Neuronal stem cell (in vitro differentiated cells): ENCODE measurements at regions not wholly inside any gene's neighbourhood (a gene's known extent, or its start where the extent isn't known, plus 50 kb on each side); places are given as distances from the start of the nearest gene placed in this dataset.

Experiments used
- DNase-seq: peaks from one replicate; pipeline ENCODE4 v3.0.0-alpha.2; 2013; ENCODE audit warnings: low spot score
- H2AFZ ChIP-seq: one replicate; pipeline ENCODE4 v1.6.1; 2013; ENCODE audit warnings: mild to moderate bottlenecking, low read length, inconsistent platforms
- H2AK5ac ChIP-seq: 2 replicates; pipeline ENCODE4 v1.6.1; 2013; ENCODE audit warnings: low read depth, mild to moderate bottlenecking, inconsistent platforms, low read length, moderate library complexity, mixed read lengths
- H2BK120ac ChIP-seq: 2 replicates; pipeline ENCODE4 v1.6.1; 2013; ENCODE audit warnings: low read depth, mild to moderate bottlenecking, inconsistent platforms, low read length, moderate library complexity, mixed read lengths
- H2BK12ac ChIP-seq: one replicate; pipeline ENCODE4 v1.6.1; 2013; ENCODE audit warnings: low read length, inconsistent platforms
- H2BK15ac ChIP-seq: 2 replicates; pipeline ENCODE4 v1.6.1; 2013; ENCODE audit warnings: mild to moderate bottlenecking, low read length, inconsistent platforms, mixed read lengths
- H2BK5ac ChIP-seq: one replicate; pipeline ENCODE4 v1.6.1; 2013; ENCODE audit warnings: inconsistent platforms, mild to moderate bottlenecking, low read length, moderate library complexity
- H3K14ac ChIP-seq: one replicate; pipeline ENCODE4 v1.6.1; 2013; ENCODE audit warnings: low read length, inconsistent platforms
- H3K18ac ChIP-seq: 2 replicates; pipeline ENCODE4 v1.6.1; 2013; ENCODE audit warnings: low read length, inconsistent platforms
- H3K23ac ChIP-seq: 2 replicates; pipeline ENCODE4 v1.6.1; 2013; ENCODE audit warnings: low read depth, mild to moderate bottlenecking, mixed read lengths, low read length, inconsistent platforms; ENCODE audit not compliant: poor library complexity
- H3K27ac ChIP-seq: replicated peaks from 3 replicates; pipeline ENCODE4 v1.5.1; 2013; ENCODE audit warnings: low read length, inconsistent platforms
- H3K27me3 ChIP-seq, 3 experiments: 2 replicates each; pipeline ENCODE4 v1.6.1; 2013; ENCODE audit warnings: low read length in 3 of 3, mild to moderate bottlenecking in 2 of 3, inconsistent platforms in 1 of 3, low read depth in 1 of 3, mixed read lengths in 1 of 3, moderate library complexity in 1 of 3; ENCODE audit not compliant: control insufficient read depth in 3 of 3, insufficient read depth in 3 of 3
- H3K36me3 ChIP-seq, 2 donors: replicated peaks in 1 of 2; 2 replicates each; pipeline ENCODE4 v1.6.1; 2013; ENCODE audit warnings: low read length in 2 of 2; ENCODE audit not compliant: control insufficient read depth in 2 of 2, insufficient read depth in 2 of 2
- H3K4ac ChIP-seq: 2 replicates; pipeline ENCODE4 v1.6.1; 2013; ENCODE audit warnings: inconsistent platforms, mild to moderate bottlenecking, low read length, moderate library complexity
- H3K4me1 ChIP-seq, 2 donors: 1 replicate in 1 of 2; 2 replicates in 1 of 2; pipeline ENCODE4 v1.6.1; 2013; ENCODE audit warnings: low read length in 2 of 2, low read depth in 1 of 2; ENCODE audit not compliant: control insufficient read depth in 2 of 2, insufficient read depth in 1 of 2
- H3K4me2 ChIP-seq: one replicate; pipeline ENCODE4 v1.6.1; 2013; ENCODE audit warnings: mild to moderate bottlenecking, low read length, inconsistent platforms; ENCODE audit not compliant: insufficient read depth, poor library complexity, severe bottlenecking
- H3K4me3 ChIP-seq, 2 donors: 2 replicates each; pipeline ENCODE4 v1.5.1; 2013; ENCODE audit warnings: low read length in 2 of 2, mild to moderate bottlenecking in 2 of 2, inconsistent platforms in 1 of 2, moderate library complexity in 1 of 2
- H3K79me1 ChIP-seq: one replicate; pipeline ENCODE4 v1.6.1; 2013; ENCODE audit warnings: low read depth, mild to moderate bottlenecking, inconsistent platforms, low read length, moderate library complexity
- H3K9ac ChIP-seq: one replicate; pipeline ENCODE4 v1.6.1; 2013; ENCODE audit warnings: mild to moderate bottlenecking, low read depth, low read length, inconsistent platforms; ENCODE audit not compliant: poor library complexity
- H3K9me3 ChIP-seq, 2 donors: replicated peaks in 1 of 2; 2 replicates each; pipeline versions ENCODE3 to v1.6.1; 2013; ENCODE audit warnings: low read length in 2 of 2, mild to moderate bottlenecking in 2 of 2, inconsistent platforms in 1 of 2, low read depth in 1 of 2, mixed read lengths in 1 of 2, moderate library complexity in 1 of 2; ENCODE audit not compliant: control insufficient read depth in 2 of 2, insufficient read depth in 1 of 2
- H4K8ac ChIP-seq: one replicate; pipeline ENCODE4 v1.6.1; 2013; ENCODE audit warnings: low read depth, mild to moderate bottlenecking, inconsistent platforms, low read length, moderate library complexity
- H4K91ac ChIP-seq: one replicate; pipeline ENCODE4 v1.6.1; 2013; ENCODE audit warnings: low read length, low read depth, mild to moderate bottlenecking, inconsistent platforms; ENCODE audit not compliant: poor library complexity
- WGBS, 2 donors: extraction: QIAGEN DNeasy Blood & Tissue Kit; methylation state at CpG; one replicate each; pipeline ENCODE4 v1.1.7; 2013; ENCODE audit warnings: missing lambda C conversion rate in 2 of 2, mixed read lengths in 1 of 2; ENCODE audit not compliant: insufficient read length in 2 of 2, insufficient replicate concordance in 1 of 2; ENCODE audit errors: extremely low coverage in 2 of 2; 5-methylcytosine and 5-hydroxymethylcytosine counted together

DNA sequence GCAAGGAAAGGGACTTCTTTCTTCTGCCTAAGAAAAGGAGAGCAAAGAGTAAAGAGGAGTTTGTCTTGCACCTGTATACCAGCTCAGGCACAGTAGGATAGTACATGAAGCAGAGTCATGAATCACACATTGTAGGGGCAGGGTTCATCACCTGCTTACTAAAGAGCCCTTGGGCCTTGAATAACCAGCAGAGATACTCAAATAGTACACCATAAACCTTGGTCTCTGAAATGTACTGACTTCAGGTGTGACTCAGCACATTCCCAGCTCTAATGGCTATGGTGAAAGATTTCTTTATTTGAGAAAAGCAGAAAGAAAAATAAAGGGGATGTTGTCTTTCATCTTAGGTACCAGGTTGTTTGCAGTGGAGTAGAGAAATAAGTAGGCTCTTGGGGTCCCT, 122.8 kb downstream of the KDM5D start:
- H3K18ac ChIP-seq: no peak overlapping the region
- no peak overlapping the region for H4K8ac ChIP-seq
- H3K27me3 ChIP-seq: no peaks in the 10 kb centered on the region
- H3K4ac ChIP-seq: no peak overlapping the region
- no peaks in the 10 kb centered on the region for H3K4me1 ChIP-seq
- no peak overlapping the region for H3K9ac ChIP-seq
- no peak overlapping the region for H3K23ac ChIP-seq
- H3K9me3 ChIP-seq: no peaks in the 10 kb centered on the region
- DNase-seq: no peak
- H4K91ac ChIP-seq: no peak overlapping the region
- no peaks in the 10 kb centered on the region for H3K79me1 ChIP-seq
- H2BK12ac ChIP-seq: no peak overlapping the region
- no peak overlapping the region for H3K4me2 ChIP-seq
- no peak overlapping the region for H3K27ac ChIP-seq
- H3K4me3 ChIP-seq: no peak overlapping the region
- no peak overlapping the region for H2AFZ ChIP-seq
- no peak overlapping the region for H2AK5ac ChIP-seq
- H2BK15ac ChIP-seq: no peak overlapping the region
- no peaks in the 10 kb centered on the region for H3K36me3 ChIP-seq
- no peak overlapping the region for H2BK120ac ChIP-seq
- H3K14ac ChIP-seq: no peak overlapping the region
- no peak overlapping the region for H2BK5ac ChIP-seq

- no CpG with 5 or more reads among the region's 3 CpGs for WGBS, 2 donors
- DNase-seq: no peak
- Histone ChIP-seq H4K91ac (no peak overlapping the region), H3K27me3 (no peaks in the 10 kb centered on the region), H2BK5ac (no peak overlapping the region), H2BK120ac (no peak overlapping the region), H3K4me2 (no peak overlapping the region), H2BK12ac (no peak overlapping the region), H3K4me1 (no peaks in the 10 kb centered on the region), H3K9me3 (no peaks in the 10 kb centered on the region), H2BK15ac (no peak overlapping the region), H3K18ac (no peak overlapping the region), H3K4me3 (no peak overlapping the region), H3K14ac (no peak overlapping the region), H3K27ac (no peak overlapping the region), H3K36me3 (no peaks in the 10 kb centered on the region), H4K8ac (no peak overlapping the region), H3K23ac (no peak overlapping the region), H3K4ac (no peak overlapping the region), H3K9ac (no peak overlapping the region), H2AK5ac (no peak overlapping the region), H3K79me1 (no peaks in the 10 kb centered on the region), H2AFZ (no peak overlapping the region)
These were observed 143.4 kb downstream of the KDM5D start for GRCh38 chrY:19601113-19601512.

DNA sequence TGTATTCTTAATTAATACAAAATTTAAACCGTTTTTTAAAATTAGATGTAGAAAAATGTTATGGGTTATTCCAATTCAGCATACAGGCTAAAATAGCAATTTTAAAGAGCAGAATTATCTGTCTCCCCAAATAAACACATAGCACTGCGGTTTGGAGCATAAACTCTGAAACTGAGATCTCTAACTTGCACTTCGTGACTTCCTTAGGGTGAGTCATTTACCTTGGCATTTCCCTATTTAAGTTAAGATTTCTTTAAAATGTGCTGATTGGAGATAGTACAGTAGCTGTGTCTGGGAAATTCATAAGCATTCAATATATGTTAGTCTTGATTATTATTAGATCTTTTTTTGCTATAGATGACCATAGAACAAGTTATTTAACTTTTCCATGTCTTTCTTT, 143.8 kb downstream of the KDM5D start:
- no peak overlapping the region for H3K4ac ChIP-seq
- WGBS, 2 donors: no CpG with 5 or more reads among the region's 3 CpGs

GRCh38 chrY:19590235-19590634, 154.3 kb downstream of the KDM5D start:
- Histone ChIP-seq H2BK12ac (no peak overlapping the region), H2BK15ac (no peak overlapping the region), H3K79me1 (peaks cover 1% of the 10 kb centered on the region), H3K18ac (no peak overlapping the region), H2BK120ac (no peak overlapping the region), H4K91ac (no peak overlapping the region), H3K27ac (no peak overlapping the region), H3K36me3 (no peaks in the 10 kb centered on the region), H3K9me3 (no peaks in the 10 kb centered on the region), H3K23ac (no peak overlapping the region), H2AK5ac (no peak overlapping the region), H3K14ac (no peak overlapping the region), H3K27me3 (no peaks in the 10 kb centered on the region), H2BK5ac (no peak overlapping the region), H3K9ac (no peak overlapping the region), H4K8ac (no peak overlapping the region), H3K4me1 (no peaks in the 10 kb centered on the region), H2AFZ (no peak overlapping the region), H3K4me2 (no peak overlapping the region), H3K4ac (no peak overlapping the region), H3K4me3 (no peak overlapping the region)
- DNase-seq: no peak

More for the DNA sequence above, 143.8 kb downstream of the KDM5D start:
- no peak overlapping the region for H3K9ac ChIP-seq
- no peak overlapping the region for H2BK5ac ChIP-seq
- no peak overlapping the region for H2BK15ac ChIP-seq
- H3K14ac ChIP-seq: no peak overlapping the region
- no peak overlapping the region for H3K4me2 ChIP-seq
- no peak overlapping the region for H3K23ac ChIP-seq
- H2AK5ac ChIP-seq: no peak overlapping the region
- no peak overlapping the region for H4K8ac ChIP-seq
- no peak overlapping the region for H3K4me3 ChIP-seq
- no peak overlapping the region for H2AFZ ChIP-seq
- H3K36me3 ChIP-seq: no peaks in the 10 kb centered on the region
- H3K18ac ChIP-seq: no peak overlapping the region
- H4K91ac ChIP-seq: no peak overlapping the region
- no peaks in the 10 kb centered on the region for H3K4me1 ChIP-seq
- DNase-seq: no peak
- H2BK120ac ChIP-seq: no peak overlapping the region
- H2BK12ac ChIP-seq: no peak overlapping the region
- H3K27ac ChIP-seq: no peak overlapping the region
- no peaks in the 10 kb centered on the region for H3K79me1 ChIP-seq
- H3K27me3 ChIP-seq: no peaks in the 10 kb centered on the region
- H3K9me3 ChIP-seq: no peaks in the 10 kb centered on the region
